PFSK-1 (cell line): ENCODE measurements at regions not wholly inside any gene's neighbourhood (a gene's known extent, or its start where the extent isn't known, plus 50 kb on each side); places are given as distances from the start of the nearest gene placed in this dataset.

ENCODE experiments used
- FOXP2 ChIP-seq: optimal IDR thresholded peaks from 2 replicates; pipeline ENCODE3; 2011; ENCODE audit warnings: borderline replicate concordance, control low read depth, inconsistent platforms; ENCODE audit not compliant: insufficient read depth; ENCODE audit errors: extremely low read length, extremely low read depth
- POLR2AphosphoS5 ChIP-seq: IDR thresholded peaks from 2 replicates; pipeline ENCODE4 v1.6.1; 2012; ENCODE audit warnings: low read depth, mild to moderate bottlenecking, control low read depth, low read length, moderate library complexity
- SIN3A ChIP-seq: IDR thresholded peaks from 2 replicates; pipeline ENCODE4 v1.6.1; 2012; ENCODE audit warnings: mild to moderate bottlenecking, low read length, moderate library complexity, borderline replicate concordance; ENCODE audit not compliant: insufficient read depth
- TAF1 ChIP-seq: IDR thresholded peaks from 2 replicates; pipeline ENCODE4 v1.6.1; 2012; ENCODE audit warnings: low read length, control low read depth, borderline replicate concordance; ENCODE audit not compliant: insufficient read depth
- TF ChIP-seq, protein P1 (sequence below), 2 experiments: IDR thresholded peaks; 2 replicates each; pipeline versions ENCODE4 v1.6.1 to v1.8.0; 2011 to 2012; ENCODE audit warnings: low read depth in 2 of 2, low read length in 2 of 2, control low read depth in 1 of 2, inconsistent platforms in 1 of 2, mild to moderate bottlenecking in 1 of 2, moderate library complexity in 1 of 2; ENCODE audit not compliant: insufficient read depth in 1 of 2

DNA sequence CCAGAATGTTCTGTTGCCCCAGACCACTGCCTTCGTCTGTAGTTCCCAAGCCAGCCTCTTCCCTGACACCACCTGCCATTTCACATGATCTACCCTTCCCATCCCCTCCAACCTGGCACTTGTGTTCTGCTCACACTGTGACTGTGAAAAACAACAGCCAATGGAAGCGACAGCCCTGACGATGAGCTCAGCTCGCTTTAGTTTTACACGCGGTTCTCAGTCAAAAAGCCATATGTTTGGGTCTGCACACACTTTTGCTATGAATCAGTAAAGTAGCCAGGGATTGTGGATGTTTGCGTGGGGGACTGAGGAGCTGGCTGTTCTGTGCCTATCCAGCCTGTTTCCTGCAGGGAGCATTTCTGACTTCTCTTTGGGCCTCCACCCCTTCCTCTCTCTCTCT, 282.7 kb downstream of the WDR11 start:
- TF ChIP-seq FOXP2 (no peak), POLR2AphosphoS5 (no peak), TAF1 (no peak), SIN3A (no peak)
- TF ChIP-seq, protein P1, sequence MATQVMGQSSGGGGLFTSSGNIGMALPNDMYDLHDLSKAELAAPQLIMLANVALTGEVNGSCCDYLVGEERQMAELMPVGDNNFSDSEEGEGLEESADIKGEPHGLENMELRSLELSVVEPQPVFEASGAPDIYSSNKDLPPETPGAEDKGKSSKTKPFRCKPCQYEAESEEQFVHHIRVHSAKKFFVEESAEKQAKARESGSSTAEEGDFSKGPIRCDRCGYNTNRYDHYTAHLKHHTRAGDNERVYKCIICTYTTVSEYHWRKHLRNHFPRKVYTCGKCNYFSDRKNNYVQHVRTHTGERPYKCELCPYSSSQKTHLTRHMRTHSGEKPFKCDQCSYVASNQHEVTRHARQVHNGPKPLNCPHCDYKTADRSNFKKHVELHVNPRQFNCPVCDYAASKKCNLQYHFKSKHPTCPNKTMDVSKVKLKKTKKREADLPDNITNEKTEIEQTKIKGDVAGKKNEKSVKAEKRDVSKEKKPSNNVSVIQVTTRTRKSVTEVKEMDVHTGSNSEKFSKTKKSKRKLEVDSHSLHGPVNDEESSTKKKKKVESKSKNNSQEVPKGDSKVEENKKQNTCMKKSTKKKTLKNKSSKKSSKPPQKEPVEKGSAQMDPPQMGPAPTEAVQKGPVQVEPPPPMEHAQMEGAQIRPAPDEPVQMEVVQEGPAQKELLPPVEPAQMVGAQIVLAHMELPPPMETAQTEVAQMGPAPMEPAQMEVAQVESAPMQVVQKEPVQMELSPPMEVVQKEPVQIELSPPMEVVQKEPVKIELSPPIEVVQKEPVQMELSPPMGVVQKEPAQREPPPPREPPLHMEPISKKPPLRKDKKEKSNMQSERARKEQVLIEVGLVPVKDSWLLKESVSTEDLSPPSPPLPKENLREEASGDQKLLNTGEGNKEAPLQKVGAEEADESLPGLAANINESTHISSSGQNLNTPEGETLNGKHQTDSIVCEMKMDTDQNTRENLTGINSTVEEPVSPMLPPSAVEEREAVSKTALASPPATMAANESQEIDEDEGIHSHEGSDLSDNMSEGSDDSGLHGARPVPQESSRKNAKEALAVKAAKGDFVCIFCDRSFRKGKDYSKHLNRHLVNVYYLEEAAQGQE (IDR thresholded peaks at IDR 0.05; ENCODE audit: insufficient read depth in 1 of 2, low read depth in 2 of 2, low read length in 2 of 2): no peak

DNA sequence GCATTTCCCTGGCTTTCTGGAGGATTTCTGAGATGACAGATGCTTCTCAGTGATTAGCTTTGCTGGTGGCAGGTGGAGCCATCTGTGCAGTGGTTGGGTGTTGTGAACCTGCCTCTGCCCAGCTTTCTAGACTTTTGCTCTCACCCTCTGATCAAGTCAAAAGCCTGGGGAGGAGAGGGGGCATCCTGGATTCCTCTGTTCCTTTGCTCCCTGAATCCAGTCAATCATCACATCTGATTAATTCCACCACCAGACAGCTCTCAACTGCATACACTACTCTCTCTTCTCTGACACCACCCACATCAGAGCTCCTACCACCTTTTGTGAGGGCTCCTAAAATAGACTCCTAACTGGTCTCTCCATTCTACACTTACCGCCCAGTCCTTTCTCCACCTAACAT, 283.5 kb downstream of the WDR11 start:
- TF ChIP-seq TAF1 (no peak), FOXP2 (no peak), POLR2AphosphoS5 (no peak), SIN3A (no peak)
- TF ChIP-seq, protein P1 (IDR thresholded peaks at IDR 0.05; ENCODE audit: insufficient read depth in 1 of 2, low read depth in 2 of 2, low read length in 2 of 2): no peak

DNA sequence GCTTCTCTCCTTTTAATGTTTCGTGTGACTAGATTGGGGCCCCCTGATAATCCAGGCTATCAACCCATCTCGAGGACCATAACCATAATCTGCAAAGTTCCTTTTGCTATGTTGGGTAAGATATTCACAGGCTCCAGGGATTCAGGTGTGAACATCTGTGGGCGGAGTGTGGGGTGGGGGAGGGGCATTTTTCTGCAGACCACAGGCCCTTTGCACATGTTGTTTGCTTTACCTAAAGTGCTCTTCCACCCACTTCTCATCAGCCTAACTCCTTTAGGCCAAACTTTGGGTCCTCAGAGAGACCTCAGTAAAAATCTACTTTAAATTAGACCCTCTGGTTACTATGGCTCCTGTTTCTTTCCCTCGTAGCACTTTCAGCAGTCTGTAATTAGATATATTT, 284.4 kb downstream of the WDR11 start:
- TF ChIP-seq TAF1 (no peak), SIN3A (no peak), POLR2AphosphoS5 (no peak), FOXP2 (no peak)
- TF ChIP-seq, protein P1 (IDR thresholded peaks at IDR 0.05; ENCODE audit: insufficient read depth in 1 of 2, low read depth in 2 of 2, low read length in 2 of 2): no peak

DNA sequence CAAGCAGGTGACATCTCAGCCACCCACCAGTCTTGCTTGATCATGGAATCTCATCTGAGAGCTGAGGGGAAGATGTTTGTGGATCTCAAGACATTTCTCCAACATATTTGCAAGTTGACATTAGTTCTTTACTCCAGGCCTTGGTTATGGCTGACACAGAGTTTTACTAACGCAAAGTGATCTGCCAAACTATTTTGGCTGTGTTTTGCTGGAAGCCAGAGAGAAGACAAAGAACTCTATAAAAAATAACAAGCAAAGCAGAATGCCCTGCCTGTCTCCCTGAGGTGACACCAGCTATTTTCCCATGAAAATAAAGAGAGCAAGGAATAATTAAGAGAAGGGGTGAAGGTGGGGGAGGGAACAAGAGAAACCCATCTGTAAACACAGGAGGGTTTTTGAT, 286.4 kb downstream of the WDR11 start:
- TF ChIP-seq FOXP2 (no peak), TAF1 (no peak), POLR2AphosphoS5 (no peak)
- TF ChIP-seq, protein P1 (IDR thresholded peaks at IDR 0.05; ENCODE audit: insufficient read depth in 1 of 2, low read depth in 2 of 2, low read length in 2 of 2): no peak

DNA sequence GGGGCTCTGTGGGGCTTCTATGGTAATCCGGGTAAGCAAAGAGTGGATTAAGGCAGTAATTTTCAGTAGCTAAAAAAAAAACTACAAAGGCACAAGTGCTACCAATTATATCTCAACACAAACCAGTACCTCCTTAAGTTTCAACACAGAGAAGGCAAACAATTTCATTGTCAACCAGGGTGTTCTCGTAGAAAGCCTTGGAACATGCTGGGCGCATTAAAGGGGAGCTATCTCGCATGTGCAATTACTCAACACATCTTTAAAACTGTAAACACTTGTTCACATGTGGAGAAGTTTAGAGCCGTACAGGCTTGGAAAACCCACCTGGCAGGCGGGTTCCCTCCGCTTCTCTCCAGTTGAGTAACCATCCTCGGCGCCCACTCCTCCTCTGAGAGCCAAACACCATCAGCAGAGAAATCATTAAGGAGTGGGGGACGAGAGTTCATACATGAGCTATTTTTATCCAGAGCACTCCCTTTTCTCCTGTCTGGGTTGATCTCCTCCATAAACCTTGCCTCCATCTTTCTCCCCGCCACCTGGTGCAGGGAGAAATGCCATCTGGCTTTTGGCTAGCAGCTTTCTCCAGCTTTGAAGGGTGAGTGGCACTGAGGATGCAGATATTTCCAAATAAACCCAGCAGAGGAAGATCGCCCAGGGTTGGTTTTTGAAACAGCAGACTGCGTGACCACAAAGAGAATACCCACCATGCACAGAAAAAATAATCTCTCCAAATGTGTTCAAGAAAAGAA, 287.1 kb downstream of the WDR11 start:
- TF ChIP-seq TAF1 (no peak), POLR2AphosphoS5 (no peak), FOXP2 (no peak), SIN3A (no peak)
- TF ChIP-seq, protein P1 (IDR thresholded peaks at IDR 0.05; ENCODE audit: insufficient read depth in 1 of 2, low read depth in 2 of 2, low read length in 2 of 2): no peak
